GM12892 (cell line): ENCODE measurements at regions not wholly inside any gene's neighbourhood (a gene's known extent, or its start where the extent isn't known, plus 50 kb on each side); places are given as distances from the start of the nearest gene placed in this dataset.

Experiments
- DNase-seq: peaks from one replicate; pipeline ENCODE4 v3.0.0; 2011; ENCODE audit not compliant: insufficient read length
- FAIRE-seq: peaks from 2 replicates; lab custom pipeline; 2011; peaks lifted over from hg19 to GRCh38; lab: Jason Lieb, UNC
- POLR2A ChIP-seq: IDR thresholded peaks from 2 replicates; pipeline ENCODE4 v1.6.1; 2011; ENCODE audit warnings: low read depth, low read length, control low read depth
- POLR2AphosphoS5 ChIP-seq: IDR thresholded peaks from 2 replicates; pipeline ENCODE4 v1.6.1; 2011; ENCODE audit warnings: low read depth, low read length, control low read depth
- TAF1 ChIP-seq: IDR thresholded peaks from 2 replicates; pipeline ENCODE4 v1.6.1; 2011; ENCODE audit warnings: low read depth, mild to moderate bottlenecking, control low read depth, low read length, borderline replicate concordance

DNA sequence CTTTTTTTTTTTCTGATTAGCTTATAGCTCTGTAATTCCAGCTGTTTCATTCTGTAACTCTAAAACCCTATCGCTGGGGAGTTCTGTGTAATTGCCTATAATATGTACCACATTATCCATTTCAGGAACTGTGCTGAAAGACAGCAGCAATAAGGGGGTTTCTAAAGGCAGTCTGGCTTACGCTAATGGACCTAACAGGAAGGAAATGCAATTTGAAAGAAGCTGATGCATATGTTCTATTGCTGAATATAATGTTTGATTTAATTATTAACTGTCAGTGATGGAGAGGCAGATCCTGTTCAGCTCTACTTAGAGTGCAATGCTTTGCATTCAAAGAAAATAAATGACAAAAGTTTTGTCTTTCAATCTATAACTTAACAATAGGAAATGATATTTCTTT is 209.4 kb upstream of the SNX7 start:
- FAIRE-seq, result no peak
- TF ChIP-seq TAF1, result no peak
- TF ChIP-seq POLR2AphosphoS5, result no peak
- TF ChIP-seq POLR2A, result no peak
- no peak for DNase-seq

DNA sequence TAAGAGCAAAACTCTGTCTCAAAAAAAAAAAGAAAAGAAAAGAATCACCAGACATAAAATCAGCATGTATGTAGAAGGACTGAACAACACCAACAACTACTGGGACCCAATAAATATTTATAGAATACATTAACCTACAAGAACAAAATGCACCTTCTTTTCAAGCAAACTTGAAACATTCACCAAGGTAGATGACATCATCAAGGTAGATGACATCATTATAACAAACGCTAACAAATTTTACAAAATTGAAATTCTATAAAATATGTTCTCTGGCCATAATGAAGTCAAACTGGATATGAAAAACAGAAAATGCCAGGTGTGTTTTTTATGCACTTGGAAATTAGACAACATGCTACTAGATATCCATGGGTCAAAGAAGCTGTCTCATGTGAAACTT is 220.2 kb upstream of the SNX7 start:
- TF ChIP-seq POLR2A (no peak), TAF1 (no peak)
- FAIRE-seq, result no peak
- no peak for DNase-seq

DNA sequence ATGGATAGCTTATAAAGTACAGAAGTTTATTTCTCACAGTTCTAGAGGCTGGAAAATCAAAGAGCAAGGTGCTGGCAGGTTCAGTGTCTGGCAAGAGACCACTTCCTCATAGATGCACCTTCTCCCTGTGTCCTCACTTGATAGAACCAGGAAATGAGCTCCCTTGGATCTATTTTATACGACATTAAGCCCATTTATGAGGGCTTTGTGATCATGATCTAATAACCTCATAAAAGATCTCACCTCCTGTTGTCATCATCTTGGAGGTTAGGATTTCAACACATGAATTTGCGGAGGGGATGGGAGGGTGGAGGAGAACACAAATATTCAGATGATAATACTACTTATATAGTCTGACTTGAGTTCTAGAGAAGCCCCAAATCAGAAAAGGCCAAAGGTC is 222.1 kb upstream of the SNX7 start:
- no peak for FAIRE-seq
- no peak for DNase-seq
- TF ChIP-seq POLR2A (no peak), TAF1 (no peak), POLR2AphosphoS5 (no peak)

DNA sequence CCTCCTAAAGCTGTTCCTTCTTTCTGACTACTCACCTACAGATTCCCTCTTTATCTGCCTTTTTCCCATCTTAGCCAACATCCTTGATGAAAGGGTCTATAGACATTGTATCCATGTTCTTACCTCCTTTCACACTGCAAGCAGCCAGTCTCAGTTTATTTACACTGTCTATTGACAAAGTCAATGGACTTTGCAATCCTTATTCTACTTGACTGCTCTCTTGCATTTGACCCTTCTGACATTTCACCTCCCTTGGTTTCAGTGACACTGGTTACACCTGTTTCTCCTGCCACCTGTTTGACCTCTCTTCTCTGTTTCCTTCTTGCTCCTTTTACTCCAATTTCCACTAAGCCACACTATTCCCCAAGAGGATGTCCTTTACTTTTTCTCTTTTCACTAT is 224.0 kb upstream of the SNX7 start:
- no peak for FAIRE-seq
- TF ChIP-seq POLR2A, result no peak
- no peak for TF ChIP-seq TAF1
- TF ChIP-seq POLR2AphosphoS5, result no peak
- no peak for DNase-seq

DNA sequence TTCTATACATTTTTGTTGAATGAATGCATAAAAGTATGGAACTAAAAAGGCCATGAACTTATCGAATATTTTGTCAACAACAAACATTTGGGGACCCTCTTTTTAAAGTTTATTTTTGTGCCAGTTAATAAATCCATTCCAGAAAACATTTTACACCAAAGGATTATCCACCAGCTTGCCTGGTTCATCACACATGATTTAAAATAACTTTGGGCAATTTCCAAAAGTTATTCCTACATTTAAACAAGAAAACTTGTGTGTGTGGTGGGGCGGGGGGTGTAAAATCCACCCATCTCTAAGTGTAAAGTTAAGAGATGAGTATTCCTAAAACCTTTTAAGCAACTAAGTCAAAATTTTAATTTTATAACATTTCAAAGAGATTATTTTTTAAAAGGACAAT is 224.5 kb upstream of the SNX7 start:
- FAIRE-seq (no peak), DNase-seq (no peak)
- TF ChIP-seq POLR2A (no peak), TAF1 (no peak), POLR2AphosphoS5 (no peak)

DNA sequence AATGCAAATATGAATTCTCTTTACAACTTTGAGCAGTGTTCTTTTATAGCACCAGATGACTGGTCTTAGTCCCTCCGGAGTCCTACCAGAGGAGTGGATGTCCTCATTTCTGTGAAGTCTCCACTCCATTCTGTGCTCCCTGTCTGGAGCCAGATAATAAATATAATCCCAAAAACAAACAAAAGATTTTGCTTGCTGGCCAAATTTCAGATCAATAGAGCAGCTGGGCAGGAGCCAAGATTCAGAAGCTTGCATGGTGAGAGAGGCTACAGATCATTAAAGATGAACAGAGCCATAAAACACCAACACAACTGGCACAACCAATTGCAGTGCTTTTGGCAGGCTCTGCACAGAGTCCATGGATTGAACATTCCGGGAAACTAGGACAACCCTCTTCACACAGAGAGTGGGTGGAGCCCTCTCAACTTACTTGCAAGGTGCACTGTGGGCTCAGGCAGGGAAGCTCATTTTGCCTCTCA is 231.5 kb upstream of the SNX7 start:
- FAIRE-seq, result no peak
- no peak for TF ChIP-seq TAF1
- TF ChIP-seq POLR2A, result no peak
- no peak for TF ChIP-seq POLR2AphosphoS5
- no peak for DNase-seq

DNA sequence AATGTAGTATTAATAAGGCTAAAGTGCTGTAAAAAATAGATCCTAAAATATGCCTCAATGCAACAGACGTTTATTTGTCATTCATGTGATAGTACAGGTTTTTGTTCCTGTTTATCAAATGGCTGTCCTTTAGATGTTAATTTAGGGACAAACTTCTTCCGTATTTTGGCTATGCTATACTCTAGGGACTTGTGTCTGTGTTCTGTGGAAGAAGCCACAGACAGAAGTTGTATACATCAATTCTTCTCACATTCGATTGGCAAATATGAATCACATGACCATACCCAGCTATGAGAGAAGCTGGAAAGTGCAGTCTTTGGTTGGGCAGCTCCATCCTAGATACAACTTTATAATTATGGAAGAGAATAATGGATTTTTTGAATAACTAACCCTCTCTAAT is 232.7 kb upstream of the SNX7 start:
- no peak for DNase-seq
- no peak for TF ChIP-seq TAF1
- no peak for TF ChIP-seq POLR2A
- TF ChIP-seq POLR2AphosphoS5, result no peak
- FAIRE-seq, result no peak

DNA sequence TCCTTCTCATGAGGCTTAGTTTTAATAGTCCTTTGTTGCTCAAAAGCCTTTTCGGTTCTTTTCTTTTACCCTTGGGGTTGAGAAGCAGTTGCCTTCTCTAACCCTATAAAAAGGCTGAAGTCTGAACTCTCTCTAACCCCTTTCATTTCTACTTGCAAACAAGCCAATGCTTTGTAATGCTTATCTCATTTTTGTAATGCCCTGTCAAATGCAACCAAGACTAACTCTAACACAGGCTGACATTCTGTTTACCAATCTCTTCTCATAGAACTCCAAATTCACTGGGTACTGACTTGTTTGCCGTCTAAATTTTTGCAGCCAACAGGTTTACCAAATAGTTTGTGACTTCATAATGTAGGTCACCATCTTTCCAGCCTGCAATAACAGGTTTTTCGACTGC is 233.9 kb upstream of the SNX7 start:
- no peak for TF ChIP-seq POLR2A
- no peak for TF ChIP-seq POLR2AphosphoS5

DNA sequence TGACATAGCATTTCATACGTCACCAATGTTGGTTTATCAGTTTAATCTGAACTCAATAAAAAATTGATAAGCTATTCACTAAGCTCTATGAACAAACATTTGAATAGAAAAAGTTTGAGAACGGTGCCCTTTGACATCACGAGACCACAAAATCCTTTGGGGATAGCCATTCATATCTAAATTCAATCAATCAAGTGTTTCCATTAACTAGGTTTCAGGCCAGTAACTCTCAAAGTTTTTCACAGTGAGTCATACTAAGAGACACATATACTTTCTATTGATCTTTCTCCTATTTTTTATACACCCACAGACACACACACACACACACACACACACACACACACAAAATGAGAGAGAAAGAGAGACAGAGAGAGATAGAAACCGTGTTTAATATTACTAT is 235.4 kb upstream of the SNX7 start:
- FAIRE-seq (no peak), DNase-seq (no peak)
- TF ChIP-seq TAF1 (no peak), POLR2A (no peak), POLR2AphosphoS5 (no peak)

More for the DNA sequence above, 233.9 kb upstream of the SNX7 start:
- no peak for FAIRE-seq
- DNase-seq, result no peak

DNA sequence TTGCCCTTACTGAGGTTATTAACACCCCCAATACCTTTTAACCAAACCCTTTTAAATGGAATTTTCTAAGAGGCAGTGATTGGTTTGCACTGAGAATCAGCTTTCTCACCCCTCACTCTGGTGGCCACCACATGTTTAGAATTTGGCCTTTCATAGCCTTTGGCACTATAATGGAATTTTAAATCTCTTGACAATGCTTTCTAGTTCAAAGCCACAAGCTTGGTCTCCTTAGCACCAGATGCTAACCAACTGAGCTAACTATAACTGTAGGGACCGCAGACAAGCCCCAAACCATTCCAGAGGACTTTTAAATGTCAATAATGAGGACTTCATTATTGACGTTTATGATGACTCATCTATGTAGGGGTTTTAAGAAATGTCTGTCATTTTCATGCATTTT is 238.7 kb upstream of the SNX7 start:
- TF ChIP-seq TAF1, result no peak
- no peak for TF ChIP-seq POLR2A
- no peak for TF ChIP-seq POLR2AphosphoS5
- no peak for FAIRE-seq
- no peak for DNase-seq

DNA sequence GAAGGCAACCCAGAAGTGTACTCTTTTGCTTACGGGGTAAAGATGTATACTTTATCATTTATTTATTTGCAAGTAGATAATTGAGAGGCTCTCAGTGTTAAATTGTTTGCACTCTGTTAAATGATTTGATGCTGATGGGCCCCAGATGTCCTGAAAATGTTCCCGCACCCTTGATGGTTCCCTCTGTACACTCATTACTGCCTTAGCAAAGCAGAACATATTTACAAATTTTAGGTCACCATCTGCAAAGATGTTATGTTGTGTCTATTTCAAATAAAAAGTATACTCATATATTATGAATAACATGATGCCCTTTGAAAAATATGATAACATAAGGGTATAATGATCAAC is 240.5 kb upstream of the SNX7 start:
- no peak for FAIRE-seq
- DNase-seq, result no peak
- TF ChIP-seq POLR2AphosphoS5 (no peak), TAF1 (no peak), POLR2A (no peak)

DNA sequence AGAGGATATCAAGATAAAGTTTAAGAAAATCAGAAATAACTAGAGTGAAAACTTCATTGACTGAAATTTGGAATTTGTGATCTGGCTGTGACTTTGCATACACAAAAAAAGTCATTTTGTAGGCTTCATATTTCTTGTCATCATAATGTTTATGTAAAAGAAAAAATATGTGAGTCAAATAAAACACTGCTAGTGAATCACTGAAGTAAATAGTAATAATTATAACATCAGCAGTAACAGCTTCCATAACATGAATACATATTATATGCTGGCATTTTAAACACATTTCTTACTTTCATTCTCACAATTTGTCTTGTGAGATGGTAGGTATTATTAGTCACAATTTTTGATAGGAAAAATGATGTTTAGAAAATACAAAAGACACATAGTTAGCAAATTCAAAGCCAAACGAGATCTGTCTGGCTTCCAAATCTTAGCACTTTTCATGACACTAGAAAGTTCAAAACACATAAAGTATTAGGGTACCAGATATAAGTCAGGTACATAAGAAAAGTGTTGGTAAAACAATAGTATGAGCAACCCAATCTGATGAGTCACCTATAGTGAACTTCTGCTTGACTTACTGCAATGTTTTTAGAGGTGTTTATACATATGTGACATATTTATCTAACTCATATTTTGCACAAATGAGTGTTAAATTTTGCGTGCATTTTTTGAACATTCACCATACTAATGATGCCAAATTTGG is 241.0 kb upstream of the SNX7 start:
- TF ChIP-seq POLR2A (no peak), POLR2AphosphoS5 (no peak), TAF1 (no peak)
- FAIRE-seq (no peak), DNase-seq (no peak)

DNA sequence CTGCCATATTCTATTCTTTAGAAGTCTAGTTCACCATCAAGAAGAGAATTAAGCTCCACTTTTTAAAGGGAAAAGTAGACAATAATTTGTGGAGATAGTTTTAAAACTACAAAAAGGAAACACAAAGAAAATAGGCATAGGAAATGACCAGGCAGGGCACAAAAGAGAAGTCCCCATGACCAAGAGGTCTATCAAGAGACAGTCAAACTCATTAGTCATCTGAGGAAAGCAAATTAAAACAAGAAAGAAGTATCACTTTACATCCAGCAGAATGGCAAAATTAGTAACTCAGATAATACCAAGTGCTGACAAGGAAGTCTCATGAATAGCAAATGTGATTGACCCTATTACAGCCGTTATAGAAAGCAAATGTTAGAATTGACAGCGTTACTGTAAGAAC is 243.7 kb upstream of the SNX7 start:
- TF ChIP-seq TAF1 (no peak), POLR2AphosphoS5 (no peak), POLR2A (no peak)
- DNase-seq (no peak), FAIRE-seq (no peak)
